GM23338 (cell line): ENCODE measurements at regions not wholly inside any gene's neighbourhood (a gene's known extent, or its start where the extent isn't known, plus 50 kb on each side); places are given as distances from the start of the nearest gene placed in this dataset.

Experiments used
- ATAC-seq: fragments of 200-7000 bp; cut with Tn5 transposase; 3 replicates; pipeline ENCODE4 v1.9.1; 2020
- DNase-seq: peaks from one replicate; pipeline ENCODE4 v3.0.0-alpha.2; 2015; ENCODE audit warnings: low spot score
- H2AFZ ChIP-seq: fragments of 200-600 bp; sonication (generic); 2 replicates; pipeline ENCODE4 v1.8.0; 2016; ENCODE audit warnings: antibody characterized with exemption, mild to moderate bottlenecking, moderate library complexity
- H3F3A ChIP-seq: fragments of 200-600 bp; sonication (generic); replicated peaks from 2 replicates; pipeline ENCODE4 v1.8.0; 2017; ENCODE audit warnings: antibody characterized with exemption, mixed run types, low read depth
- H3K27ac ChIP-seq: fragments of 200-600 bp; sonication (generic); 2 replicates; pipeline ENCODE4 v1.6.1; 2016; ENCODE audit warnings: low read depth
- H3K27me3 ChIP-seq: fragments of 200-600 bp; sonication (generic); 2 replicates; pipeline ENCODE4 v1.8.0; 2016; ENCODE audit warnings: mild to moderate bottlenecking, mixed run types, moderate library complexity; ENCODE audit not compliant: insufficient read depth
- H3K36me3 ChIP-seq: fragments of 200-600 bp; sonication (generic); 2 replicates; pipeline ENCODE4 v1.8.0; 2016; ENCODE audit warnings: mild to moderate bottlenecking; ENCODE audit not compliant: insufficient read depth
- H3K4me1 ChIP-seq: fragments of 200-600 bp; sonication (generic); 2 replicates; pipeline ENCODE4 v1.8.0; 2016; ENCODE audit warnings: mild to moderate bottlenecking, moderate library complexity; ENCODE audit not compliant: insufficient read depth
- H3K4me2 ChIP-seq: fragments of 200-600 bp; sonication (generic); 2 replicates; pipeline ENCODE4 v1.7.1; 2017; ENCODE audit warnings: mixed run types
- H3K4me3 ChIP-seq: fragments of 200-600 bp; sonication (generic); 2 replicates; pipeline ENCODE4 v1.6.1; 2016; ENCODE audit warnings: mixed run types
- H3K79me2 ChIP-seq: fragments of 200-600 bp; sonication (generic); replicated peaks from 2 replicates; pipeline ENCODE4 v1.8.0; 2017; ENCODE audit warnings: mild to moderate bottlenecking; ENCODE audit not compliant: insufficient read depth
- H3K9me2 ChIP-seq: fragments of 200-600 bp; sonication (generic); 2 replicates; pipeline ENCODE4 v1.8.0; 2017; ENCODE audit not compliant: insufficient read depth
- H4K20me1 ChIP-seq: fragments of 200-600 bp; sonication (generic); replicated peaks from 2 replicates; pipeline ENCODE4 v1.8.0; 2017; ENCODE audit warnings: mild to moderate bottlenecking; ENCODE audit not compliant: insufficient read depth
- H3K27ac Mint-ChIP-seq: 2 replicates; pipeline ENCODE4 v1.8.0; 2020; ENCODE audit warnings: inconsistent platforms, mild to moderate bottlenecking, moderate library complexity, mixed read lengths
- H3K27me3 Mint-ChIP-seq: 3 replicates; pipeline ENCODE4 v1.8.0; 2022; ENCODE audit warnings: low read depth, mild to moderate bottlenecking, moderate library complexity, mixed read lengths, inconsistent platforms; ENCODE audit not compliant: insufficient read depth, poor library complexity
- H3K36me3 Mint-ChIP-seq: 3 replicates; pipeline ENCODE4 v1.8.0; 2021; ENCODE audit warnings: low read depth, mild to moderate bottlenecking, inconsistent platforms, moderate library complexity, mixed read lengths
- H3K4me1 Mint-ChIP-seq: 3 replicates; pipeline ENCODE4 v1.8.0; 2020; ENCODE audit warnings: mild to moderate bottlenecking, inconsistent platforms, mixed read lengths
- H3K4me3 Mint-ChIP-seq: 3 replicates; pipeline ENCODE4 v1.8.0; 2021; ENCODE audit warnings: moderate library complexity, mild to moderate bottlenecking, inconsistent platforms, mixed read lengths
- H3K9me3 Mint-ChIP-seq: 3 replicates; pipeline ENCODE4 v1.8.0; 2020; ENCODE audit warnings: moderate library complexity, mild to moderate bottlenecking, inconsistent platforms, mixed read lengths
- EZH2 ChIP-seq: fragments of 200-600 bp; sonication (generic); IDR thresholded peaks from one replicate; pipeline ENCODE4 v1.8.0; 2017; ENCODE audit warnings: antibody characterized with exemption, mild to moderate bottlenecking, low read depth; ENCODE audit not compliant: unreplicated experiment
- JUNB ChIP-seq: IDR thresholded peaks from one replicate; pipeline ENCODE4 v1.6.1; 2016; ENCODE audit warnings: antibody characterized with exemption; ENCODE audit not compliant: unreplicated experiment
- POLR2AphosphoS5 ChIP-seq: IDR thresholded peaks from 2 replicates; pipeline ENCODE4 v1.6.1; 2016; ENCODE audit warnings: antibody characterized with exemption, low read depth
- REST ChIP-seq: IDR thresholded peaks from one replicate; pipeline ENCODE4 v1.6.1; 2018; ENCODE audit warnings: antibody characterized with exemption; ENCODE audit not compliant: unreplicated experiment
- STAT1 ChIP-seq: IDR thresholded peaks from one replicate; pipeline ENCODE4 v1.6.1; 2016; ENCODE audit warnings: antibody characterized with exemption; ENCODE audit not compliant: unreplicated experiment
- ZNF331 ChIP-seq: fragments of 250-450 bp; sonication (Bioruptor Pico); IDR thresholded peaks from 2 replicates; pipeline ENCODE4 v1.5.0; 2020; ENCODE audit warnings: low read depth, mild to moderate bottlenecking, moderate library complexity
- TF ChIP-seq, protein P1 (sequence below), 2 experiments: fragments of 200-600 bp in 1 of 2; sonication (generic) in 1 of 2; conservative IDR thresholded peaks; 2 replicates each; pipeline versions ENCODE4 v1.5.1 to v1.6.1; 2016 to 2017; ENCODE audit warnings: antibody characterized with exemption in 2 of 2, low read depth in 2 of 2, mild to moderate bottlenecking in 2 of 2, moderate library complexity in 1 of 2
- TF ChIP-seq, protein P2 (sequence below): fragments of 250-450 bp; sonication (Bioruptor Pico); IDR thresholded peaks from 2 replicates; pipeline ENCODE4 v1.5.0; 2020; ENCODE audit warnings: mild to moderate bottlenecking, moderate library complexity

- TF ChIP-seq, protein P1, sequence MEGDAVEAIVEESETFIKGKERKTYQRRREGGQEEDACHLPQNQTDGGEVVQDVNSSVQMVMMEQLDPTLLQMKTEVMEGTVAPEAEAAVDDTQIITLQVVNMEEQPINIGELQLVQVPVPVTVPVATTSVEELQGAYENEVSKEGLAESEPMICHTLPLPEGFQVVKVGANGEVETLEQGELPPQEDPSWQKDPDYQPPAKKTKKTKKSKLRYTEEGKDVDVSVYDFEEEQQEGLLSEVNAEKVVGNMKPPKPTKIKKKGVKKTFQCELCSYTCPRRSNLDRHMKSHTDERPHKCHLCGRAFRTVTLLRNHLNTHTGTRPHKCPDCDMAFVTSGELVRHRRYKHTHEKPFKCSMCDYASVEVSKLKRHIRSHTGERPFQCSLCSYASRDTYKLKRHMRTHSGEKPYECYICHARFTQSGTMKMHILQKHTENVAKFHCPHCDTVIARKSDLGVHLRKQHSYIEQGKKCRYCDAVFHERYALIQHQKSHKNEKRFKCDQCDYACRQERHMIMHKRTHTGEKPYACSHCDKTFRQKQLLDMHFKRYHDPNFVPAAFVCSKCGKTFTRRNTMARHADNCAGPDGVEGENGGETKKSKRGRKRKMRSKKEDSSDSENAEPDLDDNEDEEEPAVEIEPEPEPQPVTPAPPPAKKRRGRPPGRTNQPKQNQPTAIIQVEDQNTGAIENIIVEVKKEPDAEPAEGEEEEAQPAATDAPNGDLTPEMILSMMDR (conservative IDR thresholded peaks at IDR 0.05; ENCODE audit: low read depth in 2 of 2) = no peak
- no peak for TF ChIP-seq STAT1
Measured at GRCh38 chr3:104145164-104145563, 1221.5 kb upstream of the ALCAM start (continued).

- H3K27me3 ChIP-seq = no peaks in the 10 kb centered on the region
Measured at GRCh38 chr3:104149154-104149553, 1217.6 kb upstream of the ALCAM start.

More at GRCh38 chr3:104149154-104149553, 1217.6 kb upstream of the ALCAM start:
- H3K4me2 ChIP-seq = no peak overlapping the region
- no peak for TF ChIP-seq ZNF331 (CRISPR knock-in tag)
- no peak for TF ChIP-seq JUNB
- no peak for TF ChIP-seq EZH2
- TF ChIP-seq POLR2AphosphoS5 = no peak
- no peak for TF ChIP-seq STAT1
- TF ChIP-seq, protein P1 (conservative IDR thresholded peaks at IDR 0.05; ENCODE audit: low read depth in 2 of 2) = no peak
- TF ChIP-seq, protein P2, sequence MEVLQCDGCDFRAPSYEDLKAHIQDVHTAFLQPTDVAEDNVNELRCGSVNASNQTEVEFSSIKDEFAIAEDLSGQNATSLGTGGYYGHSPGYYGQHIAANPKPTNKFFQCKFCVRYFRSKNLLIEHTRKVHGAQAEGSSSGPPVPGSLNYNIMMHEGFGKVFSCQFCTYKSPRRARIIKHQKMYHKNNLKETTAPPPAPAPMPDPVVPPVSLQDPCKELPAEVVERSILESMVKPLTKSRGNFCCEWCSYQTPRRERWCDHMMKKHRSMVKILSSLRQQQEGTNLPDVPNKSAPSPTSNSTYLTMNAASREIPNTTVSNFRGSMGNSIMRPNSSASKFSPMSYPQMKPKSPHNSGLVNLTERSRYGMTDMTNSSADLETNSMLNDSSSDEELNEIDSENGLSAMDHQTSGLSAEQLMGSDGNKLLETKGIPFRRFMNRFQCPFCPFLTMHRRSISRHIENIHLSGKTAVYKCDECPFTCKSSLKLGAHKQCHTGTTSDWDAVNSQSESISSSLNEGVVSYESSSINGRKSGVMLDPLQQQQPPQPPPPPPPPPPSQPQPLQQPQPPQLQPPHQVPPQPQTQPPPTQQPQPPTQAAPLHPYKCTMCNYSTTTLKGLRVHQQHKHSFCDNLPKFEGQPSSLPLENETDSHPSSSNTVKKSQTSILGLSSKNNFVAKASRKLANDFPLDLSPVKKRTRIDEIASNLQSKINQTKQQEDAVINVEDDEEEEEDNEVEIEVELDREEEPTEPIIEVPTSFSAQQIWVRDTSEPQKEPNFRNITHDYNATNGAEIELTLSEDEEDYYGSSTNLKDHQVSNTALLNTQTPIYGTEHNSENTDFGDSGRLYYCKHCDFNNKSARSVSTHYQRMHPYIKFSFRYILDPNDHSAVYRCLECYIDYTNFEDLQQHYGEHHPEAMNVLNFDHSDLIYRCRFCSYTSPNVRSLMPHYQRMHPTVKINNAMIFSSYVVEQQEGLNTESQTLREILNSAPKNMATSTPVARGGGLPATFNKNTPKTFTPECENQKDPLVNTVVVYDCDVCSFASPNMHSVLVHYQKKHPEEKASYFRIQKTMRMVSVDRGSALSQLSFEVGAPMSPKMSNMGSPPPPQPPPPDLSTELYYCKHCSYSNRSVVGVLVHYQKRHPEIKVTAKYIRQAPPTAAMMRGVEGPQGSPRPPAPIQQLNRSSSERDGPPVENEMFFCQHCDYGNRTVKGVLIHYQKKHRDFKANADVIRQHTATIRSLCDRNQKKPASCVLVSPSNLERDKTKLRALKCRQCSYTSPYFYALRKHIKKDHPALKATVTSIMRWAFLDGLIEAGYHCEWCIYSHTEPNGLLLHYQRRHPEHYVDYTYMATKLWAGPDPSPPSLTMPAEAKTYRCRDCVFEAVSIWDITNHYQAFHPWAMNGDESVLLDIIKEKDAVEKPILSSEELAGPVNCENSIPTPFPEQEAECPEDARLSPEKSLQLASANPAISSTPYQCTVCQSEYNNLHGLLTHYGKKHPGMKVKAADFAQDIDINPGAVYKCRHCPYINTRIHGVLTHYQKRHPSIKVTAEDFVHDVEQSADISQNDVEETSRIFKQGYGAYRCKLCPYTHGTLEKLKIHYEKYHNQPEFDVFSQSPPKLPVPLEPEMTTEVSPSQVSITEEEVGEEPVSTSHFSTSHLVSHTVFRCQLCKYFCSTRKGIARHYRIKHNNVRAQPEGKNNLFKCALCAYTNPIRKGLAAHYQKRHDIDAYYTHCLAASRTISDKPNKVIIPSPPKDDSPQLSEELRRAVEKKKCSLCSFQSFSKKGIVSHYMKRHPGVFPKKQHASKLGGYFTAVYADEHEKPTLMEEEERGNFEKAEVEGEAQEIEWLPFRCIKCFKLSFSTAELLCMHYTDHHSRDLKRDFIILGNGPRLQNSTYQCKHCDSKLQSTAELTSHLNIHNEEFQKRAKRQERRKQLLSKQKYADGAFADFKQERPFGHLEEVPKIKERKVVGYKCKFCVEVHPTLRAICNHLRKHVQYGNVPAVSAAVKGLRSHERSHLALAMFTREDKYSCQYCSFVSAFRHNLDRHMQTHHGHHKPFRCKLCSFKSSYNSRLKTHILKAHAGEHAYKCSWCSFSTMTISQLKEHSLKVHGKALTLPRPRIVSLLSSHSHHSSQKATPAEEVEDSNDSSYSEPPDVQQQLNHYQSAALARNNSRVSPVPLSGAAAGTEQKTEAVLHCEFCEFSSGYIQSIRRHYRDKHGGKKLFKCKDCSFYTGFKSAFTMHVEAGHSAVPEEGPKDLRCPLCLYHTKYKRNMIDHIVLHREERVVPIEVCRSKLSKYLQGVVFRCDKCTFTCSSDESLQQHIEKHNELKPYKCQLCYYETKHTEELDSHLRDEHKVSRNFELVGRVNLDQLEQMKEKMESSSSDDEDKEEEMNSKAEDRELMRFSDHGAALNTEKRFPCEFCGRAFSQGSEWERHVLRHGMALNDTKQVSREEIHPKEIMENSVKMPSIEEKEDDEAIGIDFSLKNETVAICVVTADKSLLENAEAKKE (CRISPR knock-in tag) = no peak
- TF ChIP-seq REST = no peak
- H3K27ac Mint-ChIP-seq = no peak overlapping the region
- H3K4me1 ChIP-seq = no peaks in the 10 kb centered on the region
- no peaks in the 10 kb centered on the region for H3F3A ChIP-seq
- peaks cover 2% of the 10 kb centered on the region; the same call in 1 of the 3 replicates for H3K4me1 Mint-ChIP-seq
- H2AFZ ChIP-seq = no peak overlapping the region
- no peaks in the 10 kb centered on the region for H3K27me3 Mint-ChIP-seq
- H3K9me3 Mint-ChIP-seq = no peaks in the 10 kb centered on the region
- H3K27ac ChIP-seq = no peak overlapping the region
- no peaks in the 10 kb centered on the region for H3K36me3 Mint-ChIP-seq
- H4K20me1 ChIP-seq = no peaks in the 10 kb centered on the region
- no peaks in the 10 kb centered on the region for H3K79me2 ChIP-seq
- no peak overlapping the region for H3K4me3 Mint-ChIP-seq
- DNase-seq (no peak), ATAC-seq (no peak)
- no peak overlapping the region for H3K4me3 ChIP-seq
- H3K36me3 ChIP-seq = no peaks in the 10 kb centered on the region
- no peaks in the 10 kb centered on the region for H3K9me2 ChIP-seq
